ACHN (cell line): ENCODE measurements at regions not wholly inside any gene's neighbourhood (a gene's known extent, or its start where the extent isn't known, plus 50 kb on each side); places are given as distances from the start of the nearest gene placed in this dataset.
"Not testable (repeated sequence)": the region's sequence is repeated elsewhere in the genome, so short reads cannot be mapped to it uniquely, and the experiment has no call there.

ENCODE experiments used
- DNase-seq: peaks from one replicate; pipeline ENCODE4 v3.0.0-alpha.2; 2015
- in situ Hi-C: cut with HindIII; loops from 2 replicates; pipeline ENCODE4 v1.10.0; 2017; ENCODE audit warnings: low sequenced_read_pairs, low pct_ligation_motif_present, low pct_unique_long_range_greater_than_20kb

GRCh38 chr6:113190170-113190569 lies 667.0 kb upstream of the MARCKS start:
- in situ Hi-C loops: no loop called here
- DNase-seq: peak; percentile 5

- DNase-seq: no peak
- in situ Hi-C loops: no loop called here
Observed at GRCh38 chr6:113194090-113194489, 663.1 kb upstream of the MARCKS start.

- in situ Hi-C loops: no loop called here
- no peak for DNase-seq
Observed at GRCh38 chr6:113202852-113203714, 654.1 kb upstream of the MARCKS start.

GRCh38 chr6:113203715-113204110 lies 653.4 kb upstream of the MARCKS start:
- no peak for DNase-seq
- in situ Hi-C loops: no loop called here

GRCh38 chr6:113205553-113205952 lies 651.6 kb upstream of the MARCKS start:
- in situ Hi-C loops: no loop called here

GRCh38 chr6:113208726-113209125 lies 648.4 kb upstream of the MARCKS start:
- in situ Hi-C loops: no loop called here

More at GRCh38 chr6:113205553-113205952, 651.6 kb upstream of the MARCKS start:
- no peak for DNase-seq

GRCh38 chr6:113209315-113209714 lies 647.8 kb upstream of the MARCKS start:
- in situ Hi-C loops: no loop called here
- no peak for DNase-seq

More at GRCh38 chr6:113208726-113209125, 648.4 kb upstream of the MARCKS start:
- DNase-seq: peak; percentile 21

GRCh38 chr6:113211170-113211569 lies 646.0 kb upstream of the MARCKS start:
- no peak for DNase-seq
- in situ Hi-C loops: no loop called here

- in situ Hi-C loops: no loop called here
- no peak for DNase-seq
Observed at GRCh38 chr6:113219783-113220182, 637.4 kb upstream of the MARCKS start.

- DNase-seq: no peak
- in situ Hi-C loops: no loop called here
Observed at GRCh38 chr6:113220832-113221231, 636.3 kb upstream of the MARCKS start.

GRCh38 chr6:113221850-113222249 lies 635.3 kb upstream of the MARCKS start:
- no peak for DNase-seq

GRCh38 chr6:113246186-113246585 lies 611.0 kb upstream of the MARCKS start:
- no peak for DNase-seq
- in situ Hi-C loops: no loop called here

More at GRCh38 chr6:113221850-113222249, 635.3 kb upstream of the MARCKS start:
- in situ Hi-C loops: no loop called here

- in situ Hi-C loops: no loop called here
- DNase-seq: no peak
Observed at GRCh38 chr6:113248532-113248931, 608.6 kb upstream of the MARCKS start.

- DNase-seq, in situ Hi-C loops: not testable (repeated sequence)
Observed at GRCh38 chr6:113254194-113254593, 603.0 kb upstream of the MARCKS start.

GRCh38 chr6:113258771-113259170 lies 598.4 kb upstream of the MARCKS start:
- in situ Hi-C loops: no loop called here
- DNase-seq: no peak

- in situ Hi-C loops: no loop called here
- no peak for DNase-seq
Observed at GRCh38 chr6:113271437-113271836, 585.7 kb upstream of the MARCKS start.

GRCh38 chr6:113276601-113277000 lies 580.5 kb upstream of the MARCKS start:
- in situ Hi-C loops: no loop called here
- DNase-seq: no peak

- DNase-seq: no peak
- in situ Hi-C loops: no loop called here
Observed at GRCh38 chr6:113277111-113277510, 580.0 kb upstream of the MARCKS start.

GRCh38 chr6:113281014-113281413 lies 576.1 kb upstream of the MARCKS start:
- no peak for DNase-seq
- in situ Hi-C loops: no loop called here

GRCh38 chr6:113281431-113281830 lies 575.7 kb upstream of the MARCKS start:
- in situ Hi-C loops: no loop called here
- DNase-seq: no peak
